MG63 (cell line): ENCODE measurements at regions not wholly inside any gene's neighbourhood (a gene's known extent, or its start where the extent isn't known, plus 50 kb on each side); places are given as distances from the start of the nearest gene placed in this dataset.
"Not testable (repeated sequence)": the region's sequence is repeated elsewhere in the genome, so short reads cannot be mapped to it uniquely, and the experiment has no call there.

Source experiments
- DNase-seq: peaks from one replicate; pipeline ENCODE4 v3.0.0-alpha.2; 2020
- H3K27me3 ChIP-seq: fragments of 250-450 bp; sonication (Bioruptor Pico); 2 replicates; pipeline ENCODE4 v1.5.1; 2020; ENCODE audit warnings: mild to moderate bottlenecking, moderate library complexity
- H3K36me3 ChIP-seq: fragments of 250-450 bp; sonication (Bioruptor Pico); 2 replicates; pipeline ENCODE4 v1.5.1; 2020; ENCODE audit warnings: mild to moderate bottlenecking, moderate library complexity
- H3K4me3 ChIP-seq: fragments of 250-450 bp; sonication (Bioruptor Pico); 2 replicates; pipeline ENCODE4 v1.5.1; 2020; ENCODE audit warnings: mild to moderate bottlenecking, moderate library complexity
- H3K9me3 ChIP-seq: fragments of 250-450 bp; sonication (Bioruptor Pico); 2 replicates; pipeline ENCODE4 v1.5.1; 2020; ENCODE audit warnings: mild to moderate bottlenecking, moderate library complexity

- Histone ChIP-seq H3K27me3 (no peaks in the 10 kb centered on the region), H3K9me3 (no peaks in the 10 kb centered on the region), H3K36me3 (no peaks in the 10 kb centered on the region), H3K4me3 (no peak overlapping the region)
- no peak for DNase-seq
These were observed 483.9 kb upstream of the DDX18 start for GRCh38 chr2:117330641-117331040.

GRCh38 chr2:117335967-117336366 lies 478.5 kb upstream of the DDX18 start:
- Histone ChIP-seq H3K9me3 (no peaks in the 10 kb centered on the region), H3K36me3 (no peaks in the 10 kb centered on the region), H3K27me3 (no peaks in the 10 kb centered on the region), H3K4me3 (no peak overlapping the region)
- no peak for DNase-seq

- H3K4me3 ChIP-seq, result no peak overlapping the region
- H3K9me3 ChIP-seq, result no peaks in the 10 kb centered on the region
- H3K36me3 ChIP-seq, result no peaks in the 10 kb centered on the region
- H3K27me3 ChIP-seq, result no peaks in the 10 kb centered on the region
- no peak for DNase-seq
These were observed 478.0 kb upstream of the DDX18 start for GRCh38 chr2:117336496-117336895.

GRCh38 chr2:117337981-117338380 lies 476.5 kb upstream of the DDX18 start:
- H3K27me3 ChIP-seq, H3K9me3 ChIP-seq, DNase-seq, H3K36me3 ChIP-seq, H3K4me3 ChIP-seq: not testable (repeated sequence)

- no peak for DNase-seq
- H3K4me3 ChIP-seq, result no peak overlapping the region
- H3K36me3 ChIP-seq, result no peaks in the 10 kb centered on the region
- no peaks in the 10 kb centered on the region for H3K9me3 ChIP-seq
- H3K27me3 ChIP-seq, result no peaks in the 10 kb centered on the region
These were observed 474.5 kb upstream of the DDX18 start for GRCh38 chr2:117339980-117340379.

GRCh38 chr2:117341690-117342089 lies 472.8 kb upstream of the DDX18 start:
- Histone ChIP-seq H3K36me3 (no peaks in the 10 kb centered on the region), H3K9me3 (no peaks in the 10 kb centered on the region), H3K27me3 (no peaks in the 10 kb centered on the region), H3K4me3 (no peak overlapping the region)
- DNase-seq, result no peak

GRCh38 chr2:117342415-117342814 lies 472.1 kb upstream of the DDX18 start:
- Histone ChIP-seq H3K36me3 (no peaks in the 10 kb centered on the region), H3K4me3 (no peak overlapping the region), H3K9me3 (no peaks in the 10 kb centered on the region), H3K27me3 (no peaks in the 10 kb centered on the region)
- no peak for DNase-seq

- no peaks in the 10 kb centered on the region for H3K9me3 ChIP-seq
- H3K4me3 ChIP-seq, result no peak overlapping the region
- no peaks in the 10 kb centered on the region for H3K36me3 ChIP-seq
- no peak for DNase-seq
- no peaks in the 10 kb centered on the region for H3K27me3 ChIP-seq
These were observed 464.8 kb upstream of the DDX18 start for GRCh38 chr2:117349687-117350086.

GRCh38 chr2:117351396-117351795 lies 463.1 kb upstream of the DDX18 start:
- H3K36me3 ChIP-seq, result no peaks in the 10 kb centered on the region
- H3K27me3 ChIP-seq, result no peaks in the 10 kb centered on the region
- no peak for DNase-seq
- no peaks in the 10 kb centered on the region for H3K9me3 ChIP-seq
- no peak overlapping the region for H3K4me3 ChIP-seq

- no peaks in the 10 kb centered on the region for H3K9me3 ChIP-seq
- H3K4me3 ChIP-seq, result no peak overlapping the region
- DNase-seq, result no peak
- H3K27me3 ChIP-seq, result no peaks in the 10 kb centered on the region
- H3K36me3 ChIP-seq, result no peaks in the 10 kb centered on the region
These were observed 455.1 kb upstream of the DDX18 start for GRCh38 chr2:117359266-117359914.

GRCh38 chr2:117360586-117360985 lies 453.9 kb upstream of the DDX18 start:
- no peak overlapping the region for H3K4me3 ChIP-seq
- H3K27me3 ChIP-seq, result no peaks in the 10 kb centered on the region
- no peaks in the 10 kb centered on the region for H3K9me3 ChIP-seq
- DNase-seq, result no peak
- no peaks in the 10 kb centered on the region for H3K36me3 ChIP-seq

GRCh38 chr2:117378653-117379052 lies 435.8 kb upstream of the DDX18 start:
- Histone ChIP-seq H3K4me3 (no peak overlapping the region), H3K27me3 (no peaks in the 10 kb centered on the region), H3K9me3 (no peaks in the 10 kb centered on the region), H3K36me3 (no peaks in the 10 kb centered on the region)
- DNase-seq, result no peak

- Histone ChIP-seq H3K36me3 (no peaks in the 10 kb centered on the region), H3K27me3 (no peaks in the 10 kb centered on the region), H3K4me3 (no peak overlapping the region), H3K9me3 (no peaks in the 10 kb centered on the region)
- DNase-seq, result no peak
These were observed 434.6 kb upstream of the DDX18 start for GRCh38 chr2:117379928-117380327.

GRCh38 chr2:117383997-117384396 lies 430.5 kb upstream of the DDX18 start:
- not testable (repeated sequence) for H3K4me3 ChIP-seq, H3K27me3 ChIP-seq, H3K36me3 ChIP-seq, H3K9me3 ChIP-seq, DNase-seq

GRCh38 chr2:117396161-117396560 lies 418.3 kb upstream of the DDX18 start:
- Histone ChIP-seq H3K9me3 (no peaks in the 10 kb centered on the region), H3K27me3 (no peaks in the 10 kb centered on the region), H3K4me3 (no peak overlapping the region), H3K36me3 (no peaks in the 10 kb centered on the region)
- no peak for DNase-seq

GRCh38 chr2:117401582-117401981 lies 412.9 kb upstream of the DDX18 start:
- Histone ChIP-seq H3K4me3 (no peak overlapping the region), H3K27me3 (no peaks in the 10 kb centered on the region), H3K9me3 (no peaks in the 10 kb centered on the region), H3K36me3 (no peaks in the 10 kb centered on the region)
- DNase-seq, result no peak

- H3K27me3 ChIP-seq, result no peaks in the 10 kb centered on the region
- H3K9me3 ChIP-seq, result no peaks in the 10 kb centered on the region
- H3K36me3 ChIP-seq, result no peaks in the 10 kb centered on the region
These were observed 408.0 kb upstream of the DDX18 start for GRCh38 chr2:117406443-117406842.

GRCh38 chr2:117407746-117408145 lies 406.7 kb upstream of the DDX18 start:
- Histone ChIP-seq H3K9me3 (no peaks in the 10 kb centered on the region), H3K36me3 (no peaks in the 10 kb centered on the region), H3K4me3 (no peak overlapping the region), H3K27me3 (no peaks in the 10 kb centered on the region)
- no peak for DNase-seq

More at GRCh38 chr2:117406443-117406842, 408.0 kb upstream of the DDX18 start:
- no peak overlapping the region for H3K4me3 ChIP-seq
- DNase-seq, result no peak

GRCh38 chr2:117409443-117409842 lies 405.0 kb upstream of the DDX18 start:
- DNase-seq, result no peak
- 0 out of 2 replicates have a peak, but pooled peaks cover under 1% of the 10 kb centered on the region for H3K9me3 ChIP-seq
- no peaks in the 10 kb centered on the region for H3K36me3 ChIP-seq
- no peaks in the 10 kb centered on the region for H3K27me3 ChIP-seq
- H3K4me3 ChIP-seq, result no peak overlapping the region
